ENCODE measurements at regions not wholly inside any gene's neighbourhood (a gene's known extent, or its start where the extent isn't known, plus 50 kb on each side); places are given as distances from the start of the nearest gene placed in this dataset.

DNA sequence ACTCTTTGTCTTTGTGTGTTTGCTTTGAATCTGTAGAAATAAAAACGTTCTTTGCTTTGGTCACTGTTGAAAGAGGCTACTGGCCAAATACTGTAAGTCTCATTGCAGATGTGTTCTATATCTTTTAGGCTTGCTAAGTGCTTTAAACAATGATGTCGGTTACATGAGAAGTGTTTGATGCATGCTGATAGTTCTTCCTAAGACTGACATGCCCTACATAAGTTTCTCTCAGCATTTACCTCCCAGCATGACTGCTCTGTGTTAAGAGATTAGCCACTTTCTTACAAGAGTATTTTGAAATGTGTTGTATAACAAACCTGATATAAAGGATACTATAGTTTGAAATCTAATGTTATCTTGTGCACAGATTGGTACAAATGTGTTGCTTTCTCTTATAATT is 1088.7 kb downstream of the NSUN3 start:
- TF ChIP-seq, protein P1, sequence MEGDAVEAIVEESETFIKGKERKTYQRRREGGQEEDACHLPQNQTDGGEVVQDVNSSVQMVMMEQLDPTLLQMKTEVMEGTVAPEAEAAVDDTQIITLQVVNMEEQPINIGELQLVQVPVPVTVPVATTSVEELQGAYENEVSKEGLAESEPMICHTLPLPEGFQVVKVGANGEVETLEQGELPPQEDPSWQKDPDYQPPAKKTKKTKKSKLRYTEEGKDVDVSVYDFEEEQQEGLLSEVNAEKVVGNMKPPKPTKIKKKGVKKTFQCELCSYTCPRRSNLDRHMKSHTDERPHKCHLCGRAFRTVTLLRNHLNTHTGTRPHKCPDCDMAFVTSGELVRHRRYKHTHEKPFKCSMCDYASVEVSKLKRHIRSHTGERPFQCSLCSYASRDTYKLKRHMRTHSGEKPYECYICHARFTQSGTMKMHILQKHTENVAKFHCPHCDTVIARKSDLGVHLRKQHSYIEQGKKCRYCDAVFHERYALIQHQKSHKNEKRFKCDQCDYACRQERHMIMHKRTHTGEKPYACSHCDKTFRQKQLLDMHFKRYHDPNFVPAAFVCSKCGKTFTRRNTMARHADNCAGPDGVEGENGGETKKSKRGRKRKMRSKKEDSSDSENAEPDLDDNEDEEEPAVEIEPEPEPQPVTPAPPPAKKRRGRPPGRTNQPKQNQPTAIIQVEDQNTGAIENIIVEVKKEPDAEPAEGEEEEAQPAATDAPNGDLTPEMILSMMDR (IDR thresholded peaks at IDR 0.05), result no peak
- TF ChIP-seq POLR2AphosphoS5 (IDR thresholded peaks at IDR 0.05), result no peak
- TF ChIP-seq POLR2A (IDR thresholded peaks at IDR 0.05), result no peak
